KOPT-K1 (cell line): ENCODE measurements at regions not wholly inside any gene's neighbourhood (a gene's known extent, or its start where the extent isn't known, plus 50 kb on each side); places are given as distances from the start of the nearest gene placed in this dataset.

Experiments
- H3K27ac ChIP-seq: fragments of 200-600 bp; sonication (generic); 2 replicates; pipeline ENCODE4 v1.5.1; 2016; ENCODE audit warnings: antibody characterized with exemption, mild to moderate bottlenecking, low read depth, low read length; ENCODE audit not compliant: poor library complexity, severe bottlenecking
- H3K36me3 ChIP-seq: fragments of 200-600 bp; sonication (generic); 2 replicates; pipeline ENCODE4 v1.5.1; 2017; ENCODE audit warnings: antibody characterized with exemption, mild to moderate bottlenecking, low read length, moderate library complexity; ENCODE audit not compliant: insufficient read depth
- H3K9me3 ChIP-seq: fragments of 200-600 bp; sonication (generic); 2 replicates; pipeline ENCODE4 v1.5.1; 2017; ENCODE audit warnings: antibody characterized with exemption, low read length, mild to moderate bottlenecking; ENCODE audit not compliant: insufficient read depth, poor library complexity, severe bottlenecking

DNA sequence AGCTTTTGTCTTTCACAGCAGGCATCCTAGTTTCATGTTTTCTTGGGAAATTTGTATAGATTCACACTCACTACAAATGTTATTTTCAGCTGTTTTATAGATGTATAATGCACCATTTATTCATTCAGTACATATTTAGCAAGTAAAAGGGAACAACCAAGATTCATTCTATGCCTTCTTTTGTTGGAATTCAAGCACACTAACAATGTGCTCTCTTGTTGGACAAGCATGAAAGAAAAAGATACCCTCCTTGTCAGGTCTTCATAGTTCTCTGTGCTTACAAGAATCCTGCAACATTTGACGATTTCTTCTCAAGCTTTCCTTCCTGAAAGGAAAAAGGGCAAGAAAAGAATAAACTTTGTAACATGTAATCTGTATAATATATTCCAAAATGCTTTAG lies 456.0 kb downstream of the USP25 start:
- H3K36me3 ChIP-seq = no peaks in the 10 kb centered on the region
- H3K9me3 ChIP-seq = no peaks in the 10 kb centered on the region
- H3K27ac ChIP-seq = no peak overlapping the region

DNA sequence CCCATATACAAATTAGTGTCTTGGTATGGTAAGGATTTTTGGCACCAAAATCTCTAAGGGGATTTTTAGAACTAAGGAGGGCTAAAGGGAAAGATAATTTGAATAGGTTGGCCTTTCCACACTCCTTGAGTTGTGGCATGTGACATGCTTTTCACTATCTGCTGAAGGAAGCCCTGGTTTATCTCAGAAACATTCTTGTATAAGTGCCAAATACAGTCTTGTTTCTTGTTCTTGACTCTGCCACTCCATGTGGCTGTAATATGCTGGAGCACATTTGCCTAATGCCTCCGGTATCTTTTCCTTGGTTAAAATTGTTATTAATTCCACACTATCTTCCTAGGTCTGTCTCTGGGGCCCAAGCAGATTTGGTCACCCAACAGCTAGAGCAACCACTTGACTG lies 457.0 kb downstream of the USP25 start:
- Histone ChIP-seq H3K27ac (no peak overlapping the region), H3K9me3 (no peaks in the 10 kb centered on the region), H3K36me3 (no peaks in the 10 kb centered on the region)

DNA sequence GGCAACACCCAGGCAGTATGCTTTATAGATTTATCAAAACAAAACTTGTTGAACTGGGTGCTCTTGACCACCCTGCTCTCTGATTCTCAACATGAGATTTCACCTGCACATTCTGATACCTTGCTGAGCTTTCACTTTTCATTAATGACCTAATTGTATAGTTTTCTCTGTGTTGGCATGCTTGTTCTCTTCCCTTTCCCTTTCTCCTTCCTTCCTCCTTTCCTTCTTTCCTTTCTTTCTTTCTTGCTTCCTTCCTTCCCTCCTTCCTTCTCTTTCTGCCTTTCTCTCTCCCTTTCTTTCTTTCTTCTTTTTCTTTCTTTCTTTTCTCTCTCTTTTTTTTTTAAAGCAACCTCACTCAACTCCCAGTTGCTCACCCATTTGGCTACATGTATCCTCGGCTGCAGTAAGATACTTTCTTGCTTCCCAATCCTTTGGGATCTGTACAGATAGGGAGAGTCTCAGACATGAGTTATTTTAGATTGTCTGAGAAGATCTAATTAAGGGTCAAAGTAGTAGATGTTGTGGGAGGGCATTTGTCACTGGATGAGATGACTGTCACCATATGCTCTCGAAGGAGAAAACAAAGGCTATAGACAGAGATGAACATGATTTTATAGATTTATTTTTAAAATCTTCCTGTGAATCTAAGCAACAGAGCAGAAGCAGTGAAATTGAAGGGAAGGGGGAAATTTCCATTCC lies 458.0 kb downstream of the USP25 start:
- Histone ChIP-seq H3K9me3 (no peaks in the 10 kb centered on the region), H3K36me3 (no peaks in the 10 kb centered on the region), H3K27ac (no peak overlapping the region)

- H3K36me3 ChIP-seq = no peaks in the 10 kb centered on the region
- H3K27ac ChIP-seq = no peak overlapping the region
- no peaks in the 10 kb centered on the region for H3K9me3 ChIP-seq
Measured at GRCh38 chr21:16192902-16193301, 463.1 kb downstream of the USP25 start.

- no peaks in the 10 kb centered on the region for H3K36me3 ChIP-seq
- no peaks in the 10 kb centered on the region for H3K9me3 ChIP-seq
- no peak overlapping the region for H3K27ac ChIP-seq
Measured at GRCh38 chr21:16193496-16194094, 463.8 kb downstream of the USP25 start.

- no peak overlapping the region for H3K27ac ChIP-seq
- no peaks in the 10 kb centered on the region for H3K36me3 ChIP-seq
- H3K9me3 ChIP-seq = no peaks in the 10 kb centered on the region
Measured at GRCh38 chr21:16194095-16194787, 464.5 kb downstream of the USP25 start.

DNA sequence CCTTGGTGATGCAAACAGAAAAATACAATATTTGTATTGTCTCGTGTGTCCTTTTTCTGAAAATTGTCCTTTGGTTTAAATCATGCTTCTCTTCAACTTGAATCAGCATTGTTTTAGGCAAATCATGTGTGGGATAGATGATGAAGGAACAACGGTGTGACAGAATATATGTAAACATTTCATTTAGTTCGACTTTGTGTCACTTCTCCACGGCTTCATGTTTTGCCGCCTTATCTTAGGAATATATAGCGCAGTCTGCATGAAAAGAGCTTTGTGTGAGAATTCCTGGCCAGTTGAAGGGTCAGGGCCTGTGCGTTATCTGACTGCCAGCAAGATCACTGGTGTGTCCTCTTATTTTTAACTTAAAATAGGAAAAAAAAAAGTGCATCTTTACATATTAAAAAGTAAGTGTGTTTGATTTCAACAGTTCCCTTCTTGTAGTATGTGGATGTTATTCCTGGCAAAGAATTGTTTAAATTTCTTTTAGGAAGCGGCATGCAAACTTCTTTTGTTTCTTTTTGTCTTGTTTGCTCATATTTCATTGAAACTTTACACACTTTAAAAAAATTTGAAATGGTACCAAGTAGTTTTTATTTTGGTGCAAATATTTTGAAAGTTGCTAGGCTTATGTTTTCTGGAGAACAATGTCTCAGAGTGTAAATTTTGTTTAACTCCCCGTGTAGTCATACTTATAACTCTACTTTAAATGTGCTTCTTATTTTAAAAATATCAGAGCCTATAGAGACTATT lies 465.2 kb downstream of the USP25 start:
- Histone ChIP-seq H3K36me3 (no peaks in the 10 kb centered on the region), H3K27ac (no peak overlapping the region)

GRCh38 chr21:16195538-16195910 lies 465.7 kb downstream of the USP25 start:
- no peaks in the 10 kb centered on the region for H3K9me3 ChIP-seq
- H3K27ac ChIP-seq = no peak overlapping the region
- no peaks in the 10 kb centered on the region for H3K36me3 ChIP-seq

More for the DNA sequence above, 465.2 kb downstream of the USP25 start:
- H3K9me3 ChIP-seq = no peaks in the 10 kb centered on the region

- Histone ChIP-seq H3K9me3 (no peaks in the 10 kb centered on the region), H3K36me3 (no peaks in the 10 kb centered on the region), H3K27ac (no peak overlapping the region)
Measured at GRCh38 chr21:16196001-16196400, 466.2 kb downstream of the USP25 start.

DNA sequence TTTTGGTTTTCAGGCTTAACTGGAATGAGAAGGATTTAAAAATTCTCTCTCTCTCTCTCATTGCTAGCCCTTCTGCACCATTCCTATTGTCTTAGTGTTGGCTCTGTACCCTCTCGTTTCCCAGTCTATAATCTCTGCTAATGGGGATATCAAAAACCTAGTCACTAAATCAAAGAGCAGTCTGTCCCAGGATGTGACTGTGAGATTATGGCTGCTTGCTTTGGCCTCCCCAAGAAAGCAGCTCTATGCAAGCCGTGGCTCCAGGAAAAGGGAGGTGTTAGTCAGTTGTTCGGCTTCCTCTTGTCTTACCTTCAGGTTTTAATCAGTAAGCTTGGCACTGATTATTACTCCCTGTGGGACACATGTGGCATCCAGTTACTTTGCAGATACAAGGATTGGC lies 468.8 kb downstream of the USP25 start:
- no peak overlapping the region for H3K27ac ChIP-seq
- H3K36me3 ChIP-seq = no peaks in the 10 kb centered on the region
- H3K9me3 ChIP-seq = no peaks in the 10 kb centered on the region

- no peaks in the 10 kb centered on the region for H3K9me3 ChIP-seq
- H3K36me3 ChIP-seq = no peaks in the 10 kb centered on the region
- H3K27ac ChIP-seq = no peak overlapping the region
Measured at GRCh38 chr21:16199539-16199938, 469.8 kb downstream of the USP25 start.

- Histone ChIP-seq H3K36me3 (no peaks in the 10 kb centered on the region), H3K9me3 (no peaks in the 10 kb centered on the region), H3K27ac (no peak overlapping the region)
Measured at GRCh38 chr21:16201718-16202117, 471.9 kb downstream of the USP25 start.

- no peak overlapping the region for H3K27ac ChIP-seq
Measured at GRCh38 chr21:16205527-16205926, 475.7 kb downstream of the USP25 start.

DNA sequence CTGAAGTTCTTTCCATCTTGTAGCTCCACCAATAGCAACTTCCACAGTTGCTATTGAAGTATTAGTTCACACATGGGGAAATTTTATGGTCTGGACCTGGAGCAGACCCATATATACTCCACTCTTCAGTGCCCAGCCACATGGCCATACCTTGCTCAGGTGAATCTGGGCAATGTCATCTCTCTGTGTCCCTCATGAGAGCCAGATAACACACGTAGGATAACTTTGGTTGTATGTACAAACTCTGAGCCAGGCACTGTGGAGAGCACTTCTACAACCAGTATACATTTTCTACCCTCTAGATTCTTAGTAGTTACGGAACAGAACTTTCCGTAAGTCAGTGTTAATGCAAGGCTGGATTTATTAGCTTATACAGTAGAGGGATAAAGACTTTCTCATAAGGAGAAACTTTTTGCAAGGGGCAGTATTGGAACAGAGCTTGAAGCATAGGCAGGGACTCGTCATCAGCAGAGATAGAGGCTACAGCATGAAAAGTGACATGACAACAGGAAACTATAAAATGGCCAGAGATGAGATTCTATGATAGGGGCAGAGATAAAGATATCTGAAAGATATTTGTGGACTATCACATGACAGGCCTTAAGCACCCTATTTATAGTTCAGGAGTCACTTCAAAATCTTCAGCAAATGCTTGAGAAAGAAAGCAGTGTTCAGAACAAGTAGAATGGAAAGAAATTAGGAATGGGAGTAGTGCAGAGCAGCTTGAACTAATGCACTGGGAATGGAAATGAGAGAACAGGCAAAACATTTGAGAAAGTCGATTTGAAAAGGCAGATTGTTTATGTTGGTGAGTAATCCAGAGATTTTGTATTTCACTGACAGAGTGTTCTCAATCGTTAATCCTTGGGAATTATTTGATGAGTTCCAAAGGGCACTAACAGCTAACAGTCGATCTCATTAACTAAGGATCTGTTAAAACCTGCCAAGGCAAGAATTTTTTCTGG lies 481.8 kb downstream of the USP25 start:
- Histone ChIP-seq H3K27ac (no peak overlapping the region), H3K36me3 (no peaks in the 10 kb centered on the region), H3K9me3 (no peaks in the 10 kb centered on the region)

More at GRCh38 chr21:16205527-16205926, 475.7 kb downstream of the USP25 start:
- Histone ChIP-seq H3K36me3 (no peaks in the 10 kb centered on the region), H3K9me3 (no peaks in the 10 kb centered on the region)
